ENCODE measurements at regions not wholly inside any gene's neighbourhood (a gene's known extent, or its start where the extent isn't known, plus 50 kb on each side); places are given as distances from the start of the nearest gene placed in this dataset.

DNA sequence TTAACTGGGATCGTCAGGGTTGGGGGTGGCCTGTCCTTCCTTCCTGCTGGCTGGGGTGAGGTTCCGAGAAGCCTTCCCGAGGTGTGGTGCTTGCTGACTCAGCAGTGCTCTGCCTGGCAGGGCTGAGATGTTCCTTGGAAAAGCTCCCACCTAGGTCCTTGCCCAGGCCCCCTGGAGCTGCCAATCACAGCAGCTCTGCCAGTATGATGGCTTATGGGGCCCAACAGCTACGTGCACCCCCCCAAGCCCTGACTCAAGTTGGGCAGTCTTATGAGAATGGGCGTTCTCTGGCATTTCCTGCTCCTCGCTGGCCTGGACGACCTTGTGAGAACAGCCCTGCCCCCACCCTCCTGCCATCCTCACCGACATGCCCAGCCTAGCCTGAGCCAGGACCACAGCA, 292.2 kb upstream of the CRY1 start:
- Histone ChIP-seq H3K14ac (ENCODE audit: insufficient read depth, low read length) (no peak overlapping the region; the same call in 1 of the 2 replicates), H2BK5ac (ENCODE audit: insufficient read length, low read length) (no peak overlapping the region), H3K23ac (ENCODE audit: insufficient read length, low read depth, low read length) (no peak overlapping the region), H2BK20ac (ENCODE audit: low read depth, low read length, poor library complexity, severe bottlenecking) (no peak overlapping the region), H4K5ac (ENCODE audit: insufficient read length, low read depth, low read length) (no peak overlapping the region), H4K20me1 (ENCODE audit: control insufficient read depth, insufficient read depth, insufficient read length) (no peaks in the 10 kb centered on the region), H3K27ac (ENCODE audit: insufficient read length, low read depth, low read length) (no peak overlapping the region), H3T11ph (ENCODE audit: low read length) (no peak overlapping the region), H2BK120ac (ENCODE audit: low read depth, low read length, poor library complexity, severe bottlenecking) (no peak overlapping the region), H3K79me2 (ENCODE audit: insufficient read depth, low read length) (no peaks in the 10 kb centered on the region), H3K9me3 (ENCODE audit: control insufficient read depth, low read depth, low read length) (no peaks in the 10 kb centered on the region), H3K23me2 (ENCODE audit: insufficient read length, low read depth, low read length, poor library complexity, severe bottlenecking) (no peaks in the 10 kb centered on the region), H2BK12ac (ENCODE audit: insufficient read length, low read depth, low read length) (no peak overlapping the region), H4K91ac (ENCODE audit: insufficient read length, low read depth, low read length) (no peak overlapping the region), H4K8ac (replicated peaks; ENCODE audit: insufficient read length, low read depth, low read length) (no peak overlapping the region), H3K27me3 (ENCODE audit: insufficient read depth, low read length) (no peaks in the 10 kb centered on the region), H3K4me2 (ENCODE audit: insufficient read depth, insufficient read length, low read length) (no peak overlapping the region), H2AK5ac (ENCODE audit: insufficient read length, low read length) (no peak overlapping the region), H3K79me1 (ENCODE audit: insufficient read depth, low read depth, low read length, poor library complexity, severe bottlenecking) (no peaks in the 10 kb centered on the region), H2AFZ (ENCODE audit: low read length) (no peak overlapping the region), H3K56ac (ENCODE audit: insufficient read length, low read depth, low read length) (no peak overlapping the region), H3K4me1 (ENCODE audit: insufficient read depth, low read length) (peaks cover 6% of the 10 kb centered on the region; the same call in 1 of the 2 replicates), H3K18ac (ENCODE audit: insufficient read length, low read depth, low read length) (no peak overlapping the region), H3K9ac (ENCODE audit: extremely low read depth, insufficient read length, low read length) (no peak overlapping the region), H2BK15ac (ENCODE audit: low read depth, low read length) (no peak overlapping the region), H3K4ac (ENCODE audit: low read depth, low read length) (no peak overlapping the region)
- peaks cover 2% of the 10 kb centered on the region for H3K27me3 Mint-ChIP-seq (ENCODE audit: low read depth)
- no peak overlapping the region for H3K4me3 Mint-ChIP-seq
- H3K27ac Mint-ChIP-seq: peak overlapping the region in 1 of 3 experiments; percentile 65; a peak in 2 of 7 replicates
- no peak for TF ChIP-seq CTCF (conservative IDR thresholded peaks at IDR 0.05)
- DNase-seq: no peak
- peaks cover 22 to 31% of the 10 kb centered on the region in 2 experiments for H3K4me1 Mint-ChIP-seq
- H3K9me3 Mint-ChIP-seq: peaks cover 0 to 6% of the 10 kb centered on the region in 2 experiments; a peak in 4 of 5 replicates
- H3K36me3 Mint-ChIP-seq (ENCODE audit: insufficient read depth in 1 of 3, low read depth in 3 of 3): peaks cover 0 to 6% (median 0%) of the 10 kb centered on the region in 3 experiments; a peak in 3 of 7 replicates
- WGBS (ENCODE audit: extremely low coverage, insufficient read length, low lambda C conversion rate): no CpG with 5 or more reads among the region's 8 CpGs

Measured in H9 (cell line).